AG04449 (cell line): ENCODE measurements at regions not wholly inside any gene's neighbourhood (a gene's known extent, or its start where the extent isn't known, plus 50 kb on each side); places are given as distances from the start of the nearest gene placed in this dataset.

Experiments used
- CTCF ChIA-PET: fragments of 350-600 bp; formaldehyde crosslinking; extraction: SDS; loops from one replicate; lab custom pipeline; 2021; ENCODE audit warnings: antibody characterized with exemption; lab: Yijun Ruan, JAX
- POLR2A ChIA-PET: fragments of 400-600, 350-600 bp; formaldehyde crosslinking; extraction: SDS; loops from one replicate; lab custom pipeline; 2020; ENCODE audit warnings: antibody characterized with exemption, inconsistent platforms; lab: Yijun Ruan, JAX
- DNase-seq: peaks from one replicate; pipeline ENCODE4 v3.0.0-alpha.2; 2010; ENCODE audit warnings: low read depth, low spot score
- H3K4me3 ChIP-seq: 2 replicates; pipeline ENCODE4 v1.5.1; 2011; ENCODE audit warnings: low read depth, mild to moderate bottlenecking, control low read depth, low read length
- CTCF ChIP-seq: IDR thresholded peaks from one replicate; pipeline ENCODE4 v1.5.1; 2011; ENCODE audit warnings: mild to moderate bottlenecking, moderate library complexity, low read length, control low read depth, inconsistent platforms; ENCODE audit not compliant: insufficient read depth; ENCODE audit errors: missing control alignments

GRCh38 chr3:174346571-174346970 lies 512.6 kb upstream of the NAALADL2 start:
- no peak overlapping the region for H3K4me3 ChIP-seq
- ChIA-PET CTCF (interaction anchor here (1.0 kb wide), 1 partner anchor 9 kb away, joined by 4 read pairs; no protein-coding TSS in a partner anchor), POLR2A (no interaction called here)
- TF ChIP-seq CTCF, result no peak
- DNase-seq, result no peak

- POLR2A ChIA-PET, result no interaction called here
- DNase-seq, result no peak
- no peak for TF ChIP-seq CTCF
- no peak overlapping the region for H3K4me3 ChIP-seq
- CTCF ChIA-PET, result interaction anchor here (1.0 kb wide), 1 partner anchor 8 kb away, joined by 4 read pairs; no protein-coding TSS in a partner anchor
Observed at GRCh38 chr3:174347474-174348138, 511.5 kb upstream of the NAALADL2 start.

GRCh38 chr3:174352227-174352626 lies 506.9 kb upstream of the NAALADL2 start:
- ChIA-PET CTCF (no interaction called here), POLR2A (no interaction called here)
- no peak overlapping the region for H3K4me3 ChIP-seq
- no peak for DNase-seq
- TF ChIP-seq CTCF, result no peak

GRCh38 chr3:174355505-174355904 lies 503.6 kb upstream of the NAALADL2 start:
- no peak overlapping the region for H3K4me3 ChIP-seq
- peak; percentile 7 for TF ChIP-seq CTCF
- ChIA-PET POLR2A (no interaction called here), CTCF (interaction anchor here (0.8 to 1.1 kb wide), 3 partner anchors 8 to 17 kb away, joined by 3 to 4 read pairs (median 3); no protein-coding TSS in a partner anchor)
- no peak for DNase-seq

- POLR2A ChIA-PET, result no interaction called here
- DNase-seq, result no peak
- TF ChIP-seq CTCF, result no peak
- CTCF ChIA-PET, result interaction anchor here (1.1 kb wide), 1 partner anchor 19 kb away, joined by 3 read pairs; no protein-coding TSS in a partner anchor
- H3K4me3 ChIP-seq, result no peak overlapping the region
Observed at GRCh38 chr3:174356596-174356995, 502.5 kb upstream of the NAALADL2 start.

GRCh38 chr3:174358252-174358651 lies 500.9 kb upstream of the NAALADL2 start:
- ChIA-PET CTCF (no interaction called here), POLR2A (no interaction called here)
- no peak overlapping the region for H3K4me3 ChIP-seq
- no peak for DNase-seq
- TF ChIP-seq CTCF, result no peak
